Activated B cell treated with CpG ODN at 0.5 μM for 24 hours (primary cell): ENCODE measurements at regions not wholly inside any gene's neighbourhood (a gene's known extent, or its start where the extent isn't known, plus 50 kb on each side); places are given as distances from the start of the nearest gene placed in this dataset.

Source experiments
- ATAC-seq: fragments of 200-7000 bp; cut with Tn5 transposase; one replicate; pipeline ENCODE4 v1.10.0; 2021; ENCODE audit warnings: low read depth, mild to moderate bottlenecking, moderate library complexity
- CTCF ChIA-PET: fragments of 350-600 bp; sonication (Branson Sonifier 250); formaldehyde crosslinking; loops from one replicate; lab custom pipeline; 2021; ENCODE audit warnings: antibody characterized with exemption; lab: Charles Lee
- POLR2A ChIA-PET: fragments of 350-600 bp; sonication (Branson Sonifier 250); formaldehyde crosslinking; loops from one replicate; lab custom pipeline; 2021; ENCODE audit warnings: antibody characterized with exemption; lab: Charles Lee
- DNase-seq: peaks from one replicate; pipeline ENCODE4 v3.0.0; 2022
- H3K27ac Mint-ChIP-seq: one replicate; pipeline ENCODE4 v1.8.0; 2020; ENCODE audit warnings: mixed read lengths
- H3K27me3 Mint-ChIP-seq: one replicate; pipeline ENCODE4 v1.8.0; 2021; ENCODE audit warnings: mixed read lengths
- H3K36me3 Mint-ChIP-seq: one replicate; pipeline ENCODE4 v1.8.0; 2021; ENCODE audit warnings: low read depth, mixed read lengths
- H3K4me1 Mint-ChIP-seq: one replicate; pipeline ENCODE4 v1.8.0; 2021; ENCODE audit warnings: mixed read lengths
- H3K4me3 Mint-ChIP-seq: one replicate; pipeline ENCODE4 v1.8.0; 2020; ENCODE audit warnings: mild to moderate bottlenecking, mixed read lengths
- H3K9me3 Mint-ChIP-seq: one replicate; pipeline ENCODE4 v1.8.0; 2020; ENCODE audit warnings: mixed read lengths
- CTCF ChIP-seq: fragments of 200-600 bp; IDR thresholded peaks from one replicate; pipeline ENCODE4 v1.8.0; 2022; ENCODE audit warnings: antibody characterized with exemption, mild to moderate bottlenecking
- intact Hi-C: fragments of 100-400 bp; cut with micrococcal nuclease; formaldehyde crosslinking; loops from one replicate; pipeline ENCODE4 v1.15.1; 2024

DNA sequence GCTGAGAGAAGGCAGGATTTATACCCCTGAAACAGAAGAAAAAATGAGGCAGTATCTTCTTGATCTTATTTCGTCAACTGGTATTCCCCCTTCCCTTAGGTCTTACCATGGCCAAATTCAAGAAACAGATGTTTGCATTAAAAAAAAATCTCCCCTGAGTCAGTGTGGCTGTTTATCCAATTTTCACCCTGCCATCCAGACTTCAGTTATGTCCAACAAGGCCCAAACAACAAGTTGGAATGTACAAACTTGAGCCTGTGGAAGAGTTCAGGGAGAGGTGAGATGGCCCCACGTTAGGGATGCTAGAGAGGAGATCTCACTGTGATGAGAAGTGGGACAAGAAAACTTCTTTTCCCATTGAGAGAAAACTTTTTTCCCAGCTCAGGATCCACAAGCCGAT lies 147.2 kb upstream of the PROX1 start:
- Mint-ChIP-seq H3K27me3 (peaks cover 2% of the 10 kb centered on the region), H3K9me3 (no peaks in the 10 kb centered on the region), H3K4me1 (no peaks in the 10 kb centered on the region), H3K27ac (no peak overlapping the region), H3K4me3 (no peak overlapping the region), H3K36me3 (no peaks in the 10 kb centered on the region)
- no peak for TF ChIP-seq CTCF
- CTCF ChIA-PET: no interaction called here
- ATAC-seq (no peak), DNase-seq (no peak)
- POLR2A ChIA-PET: no interaction called here
- intact Hi-C loops: no loop called here

DNA sequence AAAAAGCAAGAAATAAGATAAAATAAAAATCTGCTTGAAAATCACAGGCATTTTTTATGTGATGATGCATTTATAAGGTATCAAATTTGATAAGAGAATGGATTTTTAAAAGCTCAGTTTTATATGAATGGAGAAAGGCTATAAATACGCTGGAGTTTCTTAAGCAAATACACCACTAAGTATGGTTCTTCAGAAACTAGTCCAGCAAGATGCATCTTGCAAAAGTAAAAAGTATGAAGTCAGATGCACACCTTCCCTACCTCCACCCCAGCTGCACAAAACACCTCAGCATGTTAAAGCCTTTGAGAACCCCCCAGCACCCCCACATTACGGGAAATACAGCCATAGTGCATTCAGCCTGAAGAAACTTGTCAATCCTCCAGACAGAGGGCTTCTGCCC lies 143.1 kb upstream of the PROX1 start:
- intact Hi-C loops: no loop called here
- H3K36me3 Mint-ChIP-seq: no peaks in the 10 kb centered on the region
- H3K27me3 Mint-ChIP-seq: peaks cover 2% of the 10 kb centered on the region
- DNase-seq: no peak
- CTCF ChIA-PET: no interaction called here
- H3K9me3 Mint-ChIP-seq: no peaks in the 10 kb centered on the region
- no peak overlapping the region for H3K27ac Mint-ChIP-seq
- no peak for ATAC-seq
- no peaks in the 10 kb centered on the region for H3K4me1 Mint-ChIP-seq
- no peak for TF ChIP-seq CTCF
- H3K4me3 Mint-ChIP-seq: no peak overlapping the region
- POLR2A ChIA-PET: no interaction called here

DNA sequence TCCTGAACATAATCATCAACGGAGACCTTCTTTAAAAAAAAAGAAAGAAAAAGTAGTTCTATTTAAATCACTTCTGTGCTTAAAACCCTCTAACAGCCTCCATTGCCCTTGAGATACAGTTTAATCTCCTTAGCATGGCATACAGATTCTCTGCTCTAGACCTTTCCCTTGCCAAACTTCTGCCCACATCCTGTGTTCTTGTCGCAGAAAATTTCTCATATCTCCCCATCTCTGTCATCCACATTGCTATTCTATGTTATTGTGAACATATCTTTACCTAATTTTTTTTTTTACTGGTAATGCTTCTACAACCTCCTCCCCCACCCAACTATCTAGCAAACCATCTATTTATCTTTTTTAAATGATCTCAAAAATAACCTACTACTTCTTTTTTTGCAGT lies 135.7 kb upstream of the PROX1 start:
- DNase-seq (no peak), ATAC-seq (no peak)
- TF ChIP-seq CTCF: no peak
- Mint-ChIP-seq H3K27me3 (no peaks in the 10 kb centered on the region), H3K4me1 (no peaks in the 10 kb centered on the region), H3K9me3 (no peaks in the 10 kb centered on the region), H3K27ac (no peak overlapping the region), H3K36me3 (no peaks in the 10 kb centered on the region), H3K4me3 (no peak overlapping the region)
- intact Hi-C loops: no loop called here
- ChIA-PET CTCF (no interaction called here), POLR2A (no interaction called here)

GRCh38 chr1:213858581-213858980 lies 129.2 kb upstream of the PROX1 start:
- intact Hi-C loops: no loop called here
- Mint-ChIP-seq H3K4me3 (no peak overlapping the region), H3K36me3 (no peaks in the 10 kb centered on the region), H3K27ac (no peak overlapping the region), H3K27me3 (no peaks in the 10 kb centered on the region), H3K4me1 (no peaks in the 10 kb centered on the region), H3K9me3 (no peaks in the 10 kb centered on the region)
- ATAC-seq (no peak), DNase-seq (no peak)
- no peak for TF ChIP-seq CTCF
- POLR2A ChIA-PET: no interaction called here
- CTCF ChIA-PET: no interaction called here

- no peak for ATAC-seq
- intact Hi-C loops: no loop called here
- DNase-seq: no peak
- Mint-ChIP-seq H3K4me3 (no peak overlapping the region), H3K9me3 (no peaks in the 10 kb centered on the region), H3K36me3 (no peaks in the 10 kb centered on the region), H3K27me3 (no peaks in the 10 kb centered on the region), H3K4me1 (no peaks in the 10 kb centered on the region), H3K27ac (no peak overlapping the region)
- no peak for TF ChIP-seq CTCF
- ChIA-PET POLR2A (no interaction called here), CTCF (no interaction called here)
These were observed 125.9 kb upstream of the PROX1 start for GRCh38 chr1:213861841-213862240.
